ENCODE measurements at regions not wholly inside any gene's neighbourhood (a gene's known extent, or its start where the extent isn't known, plus 50 kb on each side); places are given as distances from the start of the nearest gene placed in this dataset.

DNA sequence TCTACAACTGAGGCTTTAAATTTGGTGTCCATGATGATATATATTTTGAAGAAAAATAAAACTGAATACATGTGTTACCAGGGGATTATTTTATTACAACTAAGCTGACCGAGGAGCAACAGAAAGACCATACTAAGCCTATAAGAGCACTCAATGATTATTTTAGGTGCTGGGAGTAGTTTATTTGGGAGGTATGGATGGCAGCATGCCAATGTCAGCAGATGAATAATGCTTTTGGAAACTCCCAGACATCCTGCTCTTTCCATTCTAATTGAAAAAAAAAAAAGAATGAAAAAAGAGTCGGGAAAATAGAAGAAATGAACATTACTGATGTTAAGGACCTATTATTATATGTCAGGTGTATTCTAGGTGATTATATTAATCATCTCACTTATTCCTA, 441.2 kb downstream of the BTG1 start:
- Histone ChIP-seq H3K27me3 (ENCODE audit: control insufficient read depth in 4 of 4, insufficient read depth in 4 of 4, low read length in 3 of 4) (no peaks in the 10 kb centered on the region), H3K27ac (ENCODE audit: low read depth in 1 of 2, low read length in 2 of 2) (no peak overlapping the region), H3K9me3 (ENCODE audit: control insufficient read depth in 4 of 4, low read length in 3 of 4) (no peaks in the 10 kb centered on the region), H3K4me3 (ENCODE audit: low read depth in 1 of 3, low read length in 3 of 3) (no peak overlapping the region), H3K4me1 (ENCODE audit: control insufficient read depth in 4 of 4, insufficient read depth in 4 of 4, low read length in 3 of 4) (no peaks in the 10 kb centered on the region), H3K36me3 (ENCODE audit: control insufficient read depth in 4 of 4, insufficient read depth in 3 of 4, low read depth in 1 of 4, low read length in 3 of 4) (no peaks in the 10 kb centered on the region), H3K9ac (ENCODE audit: low read depth in 1 of 2, low read length in 2 of 2) (no peak overlapping the region)
- TF ChIP-seq NR2F2 (IDR thresholded peaks at IDR 0.05): no peak
- no peak for TF ChIP-seq REST (IDR thresholded peaks at IDR 0.05)
- TF ChIP-seq YY1 (IDR thresholded peaks at IDR 0.05): no peak
- 87% methylated on average over 2 of the region's 2 CpGs for WGBS
- no peak for DNase-seq (ENCODE audit: low spot score)

DNA sequence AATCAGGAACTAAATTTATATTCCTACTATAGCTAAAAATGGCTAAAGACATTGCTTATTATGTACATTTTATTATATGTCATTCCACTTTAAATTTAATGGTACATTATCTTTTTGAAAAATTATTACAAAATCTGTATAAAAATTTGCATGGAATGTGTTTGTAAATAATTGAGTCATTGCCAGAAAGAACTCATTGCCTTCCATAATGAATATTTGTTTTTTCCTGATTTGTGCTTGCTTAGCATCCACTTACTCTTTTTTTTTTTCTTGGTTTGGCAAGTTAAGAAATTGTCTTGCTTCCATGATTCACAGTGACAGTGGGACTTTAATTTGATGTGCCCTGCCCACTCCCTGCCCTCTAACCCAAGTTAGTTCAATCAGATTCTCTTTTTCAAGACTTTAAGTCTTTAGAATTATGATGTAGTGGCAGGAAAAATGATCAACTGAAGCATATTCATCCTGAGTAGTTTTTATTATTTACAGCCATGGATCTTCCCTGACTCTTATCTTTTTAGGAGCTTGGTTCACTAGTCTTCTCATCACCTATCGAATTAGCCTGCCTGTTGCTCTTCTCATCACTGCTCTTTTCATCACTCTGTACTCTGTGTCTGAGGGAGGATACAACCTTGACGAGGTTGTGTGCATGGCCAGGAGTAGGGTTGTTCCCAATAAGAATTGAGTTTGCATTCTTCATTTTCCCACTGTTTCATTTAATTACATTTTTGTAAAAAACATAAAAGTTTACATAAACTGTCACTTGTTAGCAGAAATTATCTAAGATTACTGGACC, 442.0 kb downstream of the BTG1 start:
- no peaks in the 10 kb centered on the region for H3K9me3 ChIP-seq (ENCODE audit: control insufficient read depth in 4 of 4, low read length in 3 of 4)
- H3K27me3 ChIP-seq (ENCODE audit: control insufficient read depth in 4 of 4, insufficient read depth in 4 of 4, low read length in 3 of 4): no peaks in the 10 kb centered on the region
- H3K4me3 ChIP-seq (ENCODE audit: low read depth in 1 of 3, low read length in 3 of 3): no peak overlapping the region
- H3K27ac ChIP-seq (ENCODE audit: low read depth in 1 of 2, low read length in 2 of 2): no peak overlapping the region
- no peaks in the 10 kb centered on the region for H3K4me1 ChIP-seq (ENCODE audit: control insufficient read depth in 4 of 4, insufficient read depth in 4 of 4, low read length in 3 of 4)
- H3K36me3 ChIP-seq (ENCODE audit: control insufficient read depth in 4 of 4, insufficient read depth in 3 of 4, low read depth in 1 of 4, low read length in 3 of 4): no peaks in the 10 kb centered on the region
- H3K9ac ChIP-seq (ENCODE audit: low read depth in 1 of 2, low read length in 2 of 2): no peak overlapping the region
- WGBS: 85% methylated on average over 2 of the region's 2 CpGs
- TF ChIP-seq SP1 (IDR thresholded peaks at IDR 0.05) (no peak), GABPA (IDR thresholded peaks at IDR 0.05 in 1 of 2, conservative IDR thresholded peaks at IDR 0.05 in 1 of 2) (no peak), EGR1 (IDR thresholded peaks at IDR 0.05; ENCODE audit: low read depth in 2 of 2) (no peak)
- DNase-seq (ENCODE audit: low spot score): no peak

- Histone ChIP-seq H3K4me1 (ENCODE audit: control insufficient read depth in 4 of 4, insufficient read depth in 4 of 4, low read length in 3 of 4) (no peaks in the 10 kb centered on the region), H3K27ac (ENCODE audit: low read depth in 1 of 2, low read length in 2 of 2) (no peak overlapping the region), H3K27me3 (ENCODE audit: control insufficient read depth in 4 of 4, insufficient read depth in 4 of 4, low read length in 3 of 4) (no peaks in the 10 kb centered on the region), H3K9me3 (ENCODE audit: control insufficient read depth in 4 of 4, low read length in 3 of 4) (no peaks in the 10 kb centered on the region), H3K9ac (ENCODE audit: low read depth in 1 of 2, low read length in 2 of 2) (no peak overlapping the region), H3K36me3 (ENCODE audit: control insufficient read depth in 4 of 4, insufficient read depth in 3 of 4, low read depth in 1 of 4, low read length in 3 of 4) (no peaks in the 10 kb centered on the region), H3K4me3 (ENCODE audit: low read depth in 1 of 3, low read length in 3 of 3) (no peak overlapping the region)
- 80% methylated on average over 3 of the region's 3 CpGs for WGBS
- DNase-seq (ENCODE audit: low spot score): no peak
- TF ChIP-seq TAF1 (conservative IDR thresholded peaks at IDR 0.05) (no peak), GABPA (IDR thresholded peaks at IDR 0.05 in 1 of 2, conservative IDR thresholded peaks at IDR 0.05 in 1 of 2) (no peak), RAD21 (IDR thresholded peaks at IDR 0.05) (no peak), REST (IDR thresholded peaks at IDR 0.05) (no peak), ATF3 (IDR thresholded peaks at IDR 0.05) (no peak), YY1 (IDR thresholded peaks at IDR 0.05) (no peak), HNF4A (conservative IDR thresholded peaks at IDR 0.05) (no peak), JUND (IDR thresholded peaks at IDR 0.05) (no peak), FOXA1 (IDR thresholded peaks at IDR 0.05) (no peak)
- TF ChIP-seq, protein P1, sequence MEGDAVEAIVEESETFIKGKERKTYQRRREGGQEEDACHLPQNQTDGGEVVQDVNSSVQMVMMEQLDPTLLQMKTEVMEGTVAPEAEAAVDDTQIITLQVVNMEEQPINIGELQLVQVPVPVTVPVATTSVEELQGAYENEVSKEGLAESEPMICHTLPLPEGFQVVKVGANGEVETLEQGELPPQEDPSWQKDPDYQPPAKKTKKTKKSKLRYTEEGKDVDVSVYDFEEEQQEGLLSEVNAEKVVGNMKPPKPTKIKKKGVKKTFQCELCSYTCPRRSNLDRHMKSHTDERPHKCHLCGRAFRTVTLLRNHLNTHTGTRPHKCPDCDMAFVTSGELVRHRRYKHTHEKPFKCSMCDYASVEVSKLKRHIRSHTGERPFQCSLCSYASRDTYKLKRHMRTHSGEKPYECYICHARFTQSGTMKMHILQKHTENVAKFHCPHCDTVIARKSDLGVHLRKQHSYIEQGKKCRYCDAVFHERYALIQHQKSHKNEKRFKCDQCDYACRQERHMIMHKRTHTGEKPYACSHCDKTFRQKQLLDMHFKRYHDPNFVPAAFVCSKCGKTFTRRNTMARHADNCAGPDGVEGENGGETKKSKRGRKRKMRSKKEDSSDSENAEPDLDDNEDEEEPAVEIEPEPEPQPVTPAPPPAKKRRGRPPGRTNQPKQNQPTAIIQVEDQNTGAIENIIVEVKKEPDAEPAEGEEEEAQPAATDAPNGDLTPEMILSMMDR (IDR thresholded peaks at IDR 0.05; ENCODE audit: low read depth, low read length, missing input control): no peak
- TF ChIP-seq, protein P2, sequence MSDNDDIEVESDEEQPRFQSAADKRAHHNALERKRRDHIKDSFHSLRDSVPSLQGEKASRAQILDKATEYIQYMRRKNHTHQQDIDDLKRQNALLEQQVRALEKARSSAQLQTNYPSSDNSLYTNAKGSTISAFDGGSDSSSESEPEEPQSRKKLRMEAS (IDR thresholded peaks at IDR 0.05): no peak
- TF ChIP-seq, protein P3, sequence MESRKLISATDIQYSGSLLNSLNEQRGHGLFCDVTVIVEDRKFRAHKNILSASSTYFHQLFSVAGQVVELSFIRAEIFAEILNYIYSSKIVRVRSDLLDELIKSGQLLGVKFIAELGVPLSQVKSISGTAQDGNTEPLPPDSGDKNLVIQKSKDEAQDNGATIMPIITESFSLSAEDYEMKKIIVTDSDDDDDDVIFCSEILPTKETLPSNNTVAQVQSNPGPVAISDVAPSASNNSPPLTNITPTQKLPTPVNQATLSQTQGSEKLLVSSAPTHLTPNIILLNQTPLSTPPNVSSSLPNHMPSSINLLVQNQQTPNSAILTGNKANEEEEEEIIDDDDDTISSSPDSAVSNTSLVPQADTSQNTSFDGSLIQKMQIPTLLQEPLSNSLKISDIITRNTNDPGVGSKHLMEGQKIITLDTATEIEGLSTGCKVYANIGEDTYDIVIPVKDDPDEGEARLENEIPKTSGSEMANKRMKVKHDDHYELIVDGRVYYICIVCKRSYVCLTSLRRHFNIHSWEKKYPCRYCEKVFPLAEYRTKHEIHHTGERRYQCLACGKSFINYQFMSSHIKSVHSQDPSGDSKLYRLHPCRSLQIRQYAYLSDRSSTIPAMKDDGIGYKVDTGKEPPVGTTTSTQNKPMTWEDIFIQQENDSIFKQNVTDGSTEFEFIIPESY (IDR thresholded peaks at IDR 0.05): no peak
Measured at GRCh38 chr12:91702843-91703425, 442.7 kb downstream of the BTG1 start.

Measured in liver (tissue), 8 donors.